IPS DF 6.9 (cell line): ENCODE measurements at regions not wholly inside any gene's neighbourhood (a gene's known extent, or its start where the extent isn't known, plus 50 kb on each side); places are given as distances from the start of the nearest gene placed in this dataset.

ENCODE experiments used
- DNase-seq: peaks from one replicate; pipeline ENCODE4 v3.0.0-alpha.2; 2013; ENCODE audit warnings: low read depth, low spot score
- H3K27ac ChIP-seq: one replicate; pipeline ENCODE4 v1.5.1; 2013; ENCODE audit warnings: low read length, control low read depth
- H3K27me3 ChIP-seq: 2 replicates; pipeline ENCODE4 v1.6.1; 2013; ENCODE audit warnings: mild to moderate bottlenecking, low read length; ENCODE audit not compliant: control insufficient read depth, insufficient read depth
- H3K36me3 ChIP-seq: 2 replicates; pipeline ENCODE4 v1.6.1; 2013; ENCODE audit warnings: low read length; ENCODE audit not compliant: control insufficient read depth, insufficient read depth
- H3K4me1 ChIP-seq: 2 replicates; pipeline ENCODE4 v1.6.1; 2013; ENCODE audit warnings: low read length; ENCODE audit not compliant: control insufficient read depth, insufficient read depth
- H3K4me3 ChIP-seq: 2 replicates; pipeline ENCODE4 v1.5.1; 2013; ENCODE audit warnings: mild to moderate bottlenecking, low read length
- H3K9me3 ChIP-seq: 2 replicates; pipeline ENCODE4 v1.6.1; 2013; ENCODE audit warnings: low read length, inconsistent platforms; ENCODE audit not compliant: control insufficient read depth, insufficient read depth
- WGBS: extraction: QIAGEN DNeasy Blood & Tissue Kit; methylation state at CpG from one replicate; pipeline ENCODE4 v1.1.7; 2013; ENCODE audit warnings: mixed read lengths, missing lambda C conversion rate; ENCODE audit not compliant: insufficient read length, insufficient coverage; 5-methylcytosine and 5-hydroxymethylcytosine counted together

- H3K27ac ChIP-seq = no peak overlapping the region
- no peaks in the 10 kb centered on the region for H3K36me3 ChIP-seq
- H3K9me3 ChIP-seq = no peaks in the 10 kb centered on the region
- H3K27me3 ChIP-seq = no peaks in the 10 kb centered on the region
- peaks cover 1% of the 10 kb centered on the region; the same call in 1 of the 2 replicates for H3K4me1 ChIP-seq
- no CpG with 5 or more reads among the region's 1 CpG for WGBS
- no peak overlapping the region for H3K4me3 ChIP-seq
- DNase-seq = no peak
Measured at GRCh38 chr1:59113876-59114457, 182.9 kb upstream of the FGGY start.

- Histone ChIP-seq H3K27me3 (no peaks in the 10 kb centered on the region), H3K9me3 (no peaks in the 10 kb centered on the region), H3K4me3 (no peak overlapping the region), H3K36me3 (no peaks in the 10 kb centered on the region), H3K4me1 (peaks cover 1% of the 10 kb centered on the region; the same call in 1 of the 2 replicates), H3K27ac (no peak overlapping the region)
- WGBS = no CpG with 5 or more reads among the region's 2 CpGs
- no peak for DNase-seq
Measured at GRCh38 chr1:59115865-59116264, 181.0 kb upstream of the FGGY start.

- WGBS = no CpG with 5 or more reads among the region's 4 CpGs
- H3K4me3 ChIP-seq = no peak overlapping the region
- no peak overlapping the region for H3K27ac ChIP-seq
- H3K9me3 ChIP-seq = no peaks in the 10 kb centered on the region
- peaks cover 1% of the 10 kb centered on the region; the same call in 1 of the 2 replicates for H3K4me1 ChIP-seq
- no peaks in the 10 kb centered on the region for H3K27me3 ChIP-seq
- DNase-seq = peak; percentile 48
- H3K36me3 ChIP-seq = no peaks in the 10 kb centered on the region
Measured at GRCh38 chr1:59116920-59117542, 179.9 kb upstream of the FGGY start.

GRCh38 chr1:59122527-59122926 is 174.4 kb upstream of the FGGY start:
- WGBS = no CpG with 5 or more reads among the region's 5 CpGs
- Histone ChIP-seq H3K9me3 (no peaks in the 10 kb centered on the region), H3K4me1 (no peaks in the 10 kb centered on the region), H3K27ac (no peak overlapping the region), H3K4me3 (no peak overlapping the region), H3K36me3 (no peaks in the 10 kb centered on the region), H3K27me3 (no peaks in the 10 kb centered on the region)
- no peak for DNase-seq

- no peak for DNase-seq
- Histone ChIP-seq H3K27me3 (no peaks in the 10 kb centered on the region), H3K36me3 (no peaks in the 10 kb centered on the region), H3K4me3 (no peak overlapping the region), H3K27ac (no peak overlapping the region), H3K9me3 (no peaks in the 10 kb centered on the region), H3K4me1 (no peaks in the 10 kb centered on the region)
- WGBS = no CpG with 5 or more reads among the region's 2 CpGs
Measured at GRCh38 chr1:59123081-59123681, 173.7 kb upstream of the FGGY start.

- Histone ChIP-seq H3K9me3 (no peaks in the 10 kb centered on the region), H3K27ac (no peak overlapping the region), H3K4me3 (no peak overlapping the region), H3K27me3 (no peaks in the 10 kb centered on the region), H3K36me3 (no peaks in the 10 kb centered on the region), H3K4me1 (peaks cover 2% of the 10 kb centered on the region; the same call in 1 of the 2 replicates)
- no peak for DNase-seq
- WGBS = no CpG with 5 or more reads among the region's 2 CpGs
Measured at GRCh38 chr1:59124166-59124565, 172.7 kb upstream of the FGGY start.

GRCh38 chr1:59125154-59125553 is 171.7 kb upstream of the FGGY start:
- no peaks in the 10 kb centered on the region for H3K9me3 ChIP-seq
- H3K27ac ChIP-seq = no peak overlapping the region
- H3K27me3 ChIP-seq = no peaks in the 10 kb centered on the region
- DNase-seq = no peak
- H3K4me1 ChIP-seq = peaks cover 2% of the 10 kb centered on the region; the same call in 1 of the 2 replicates
- no peaks in the 10 kb centered on the region for H3K36me3 ChIP-seq
- H3K4me3 ChIP-seq = no peak overlapping the region
- WGBS = no CpG with 5 or more reads among the region's 2 CpGs

GRCh38 chr1:59125676-59126320 is 171.1 kb upstream of the FGGY start:
- Histone ChIP-seq H3K9me3 (no peaks in the 10 kb centered on the region), H3K27me3 (no peaks in the 10 kb centered on the region), H3K27ac (no peak overlapping the region), H3K36me3 (no peaks in the 10 kb centered on the region), H3K4me3 (no peak overlapping the region), H3K4me1 (peaks cover 2% of the 10 kb centered on the region; the same call in 1 of the 2 replicates)
- DNase-seq = no peak
- no CpG with 5 or more reads among the region's 3 CpGs for whole genome bisulfite sequencing

- WGBS = no CpG with 5 or more reads among the region's 1 CpG
Measured at GRCh38 chr1:59126366-59126765, 170.5 kb upstream of the FGGY start.

GRCh38 chr1:59128239-59128736 is 168.6 kb upstream of the FGGY start:
- no peak overlapping the region for H3K4me3 ChIP-seq
- DNase-seq = no peak
- H3K27ac ChIP-seq = no peak overlapping the region
- WGBS = no CpG with 5 or more reads among the region's 1 CpG
- H3K4me1 ChIP-seq = peaks cover 6% of the 10 kb centered on the region; the same call in 1 of the 2 replicates
- no peaks in the 10 kb centered on the region for H3K9me3 ChIP-seq
- H3K36me3 ChIP-seq = no peaks in the 10 kb centered on the region
- no peaks in the 10 kb centered on the region for H3K27me3 ChIP-seq

More at GRCh38 chr1:59126366-59126765, 170.5 kb upstream of the FGGY start:
- DNase-seq = no peak
- no peak overlapping the region for H3K4me3 ChIP-seq
- no peaks in the 10 kb centered on the region for H3K9me3 ChIP-seq
- H3K27me3 ChIP-seq = no peaks in the 10 kb centered on the region
- H3K36me3 ChIP-seq = no peaks in the 10 kb centered on the region
- H3K27ac ChIP-seq = no peak overlapping the region
- H3K4me1 ChIP-seq = peaks cover 2% of the 10 kb centered on the region; the same call in 1 of the 2 replicates
